H1 (cell line): ENCODE measurements at regions not wholly inside any gene's neighbourhood (a gene's known extent, or its start where the extent isn't known, plus 50 kb on each side); places are given as distances from the start of the nearest gene placed in this dataset.

Experiments used
- CTCF ChIA-PET: fragments of 300-600 bp; sonication (Branson Sonifier 250); formaldehyde crosslinking; loops from one replicate; lab custom pipeline; 2021; ENCODE audit not compliant: partially characterized antibody; lab: Charles Lee
- POLR2A ChIA-PET: fragments of 300-600 bp; sonication (Branson Sonifier 250); formaldehyde crosslinking; loops from one replicate; lab custom pipeline; 2021; ENCODE audit warnings: inconsistent platforms; ENCODE audit not compliant: partially characterized antibody; lab: Charles Lee
- DNase-seq, 2 experiments: peaks; one replicate each; pipeline versions ENCODE4 v3.0.0 to v3.0.0-alpha.2; 2010 to 2022; ENCODE audit warnings: low spot score in 2 of 2, low read depth in 1 of 2, mixed read lengths in 1 of 2
- FAIRE-seq: peaks from 2 replicates; lab custom pipeline; 2011; peaks lifted over from hg19 to GRCh38; lab: Jason Lieb, UNC
- H2AFZ ChIP-seq: 2 replicates; pipeline ENCODE4 v1.8.1; 2012; ENCODE audit warnings: low read length, inconsistent platforms
- H2AK5ac ChIP-seq: 2 replicates; pipeline ENCODE4 v1.6.1; 2013; ENCODE audit warnings: low read depth, low read length
- H2BK120ac ChIP-seq: replicated peaks from 2 replicates; pipeline ENCODE3; 2013; ENCODE audit warnings: low read depth, low read length, inconsistent platforms
- H2BK12ac ChIP-seq: 2 replicates; pipeline ENCODE4 v1.6.1; 2013; ENCODE audit warnings: low read depth, low read length
- H2BK15ac ChIP-seq: 2 replicates; pipeline ENCODE4 v1.6.1; 2013; ENCODE audit warnings: low read length
- H2BK20ac ChIP-seq: 2 replicates; pipeline ENCODE4 v1.6.1; 2013; ENCODE audit warnings: low read length
- H2BK5ac ChIP-seq: 2 replicates; pipeline ENCODE4 v1.6.1; 2013; ENCODE audit warnings: low read depth, low read length
- H3K14ac ChIP-seq: 2 replicates; pipeline ENCODE4 v1.6.1; 2013; ENCODE audit warnings: inconsistent platforms; ENCODE audit not compliant: insufficient read length
- H3K18ac ChIP-seq: 2 replicates; pipeline ENCODE4 v1.6.1; 2013; ENCODE audit warnings: low read length; ENCODE audit errors: extremely low read depth
- H3K23ac ChIP-seq: 2 replicates; pipeline ENCODE4 v1.6.1; 2013; ENCODE audit warnings: inconsistent platforms; ENCODE audit not compliant: insufficient read length
- H3K23me2 ChIP-seq: 2 replicates; pipeline ENCODE4 v1.6.1; 2013; ENCODE audit warnings: low read depth, low read length
- H3K27ac ChIP-seq: 2 replicates; pipeline ENCODE4 v1.6.1; 2011; ENCODE audit warnings: low read depth, low read length, inconsistent platforms
- H3K27me3 ChIP-seq, 4 experiments: replicated peaks in 1 of 4; 1 replicate in 1 of 4; 2 replicates in 3 of 4; pipeline versions ENCODE4 v1.6.1 to v1.8.1; 2011 to 2013; ENCODE audit warnings: low read length in 3 of 4, mild to moderate bottlenecking in 3 of 4, inconsistent platforms in 2 of 4, mixed read lengths in 2 of 4, moderate library complexity in 1 of 4; ENCODE audit not compliant: control insufficient read depth in 3 of 4, insufficient read depth in 3 of 4; ENCODE audit errors: extremely low read depth in 1 of 4
- H3K36me3 ChIP-seq, 4 experiments: 2 replicates each; pipeline versions ENCODE4 v1.6.1 to v1.8.1; 2011 to 2013; ENCODE audit warnings: mild to moderate bottlenecking in 4 of 4, low read length in 3 of 4, moderate library complexity in 2 of 4, control low read depth in 1 of 4, inconsistent platforms in 1 of 4; ENCODE audit not compliant: insufficient read depth in 4 of 4, control insufficient read depth in 2 of 4
- H3K4ac ChIP-seq: replicated peaks from 2 replicates; pipeline ENCODE3; 2013; ENCODE audit warnings: low read length, low read depth, mixed read lengths, inconsistent platforms; ENCODE audit not compliant: insufficient read length
- H3K4me1 ChIP-seq, 4 experiments: replicated peaks in 1 of 4; 1 replicate in 1 of 4; 2 replicates in 3 of 4; pipeline versions ENCODE4 v1.6.1 to v1.8.1; 2011 to 2013; ENCODE audit warnings: low read length in 3 of 4, inconsistent platforms in 2 of 4, mixed read lengths in 1 of 4; ENCODE audit not compliant: insufficient read depth in 4 of 4, control insufficient read depth in 3 of 4
- H3K4me2 ChIP-seq, 2 experiments: 2 replicates each; pipeline versions ENCODE4 v1.6.1 to v1.8.1; 2011 to 2013; ENCODE audit warnings: low read depth in 2 of 2, low read length in 2 of 2, control low read depth in 1 of 2, inconsistent platforms in 1 of 2, mild to moderate bottlenecking in 1 of 2; ENCODE audit not compliant: insufficient read depth in 1 of 2
- H3K4me3 ChIP-seq, 4 experiments: fragments of 200-600, 300-600 bp in 1 of 4; sonication (generic), shearing (Covaris generic), sonication (Bioruptor Twin) in 1 of 4; 2 replicates each; pipeline versions ENCODE4 v1.5.1 to v1.8.1; 2011 to 2016; ENCODE audit warnings: low read length in 4 of 4, low read depth in 3 of 4, control low read depth in 2 of 4, inconsistent platforms in 2 of 4, mild to moderate bottlenecking in 2 of 4, mixed read lengths in 1 of 4, moderate library complexity in 1 of 4; ENCODE audit not compliant: insufficient read depth in 2 of 4; ENCODE audit errors: extremely low read depth in 1 of 4
- H3K56ac ChIP-seq: replicated peaks from 2 replicates; pipeline ENCODE3; 2013; ENCODE audit warnings: low read depth, mild to moderate bottlenecking, mixed read lengths, low read length, inconsistent platforms; ENCODE audit not compliant: insufficient read length
- H3K79me1 ChIP-seq: 2 replicates; pipeline ENCODE4 v1.6.1; 2013; ENCODE audit warnings: low read depth, low read length, control low read depth
- H3K79me2 ChIP-seq, 2 experiments: 2 replicates each; pipeline versions ENCODE4 v1.6.1 to v1.8.1; 2012 to 2013; ENCODE audit warnings: low read length in 2 of 2, mild to moderate bottlenecking in 2 of 2, inconsistent platforms in 1 of 2; ENCODE audit not compliant: insufficient read depth in 2 of 2, control insufficient read depth in 1 of 2
- H3K9ac ChIP-seq, 4 experiments: replicated peaks in 1 of 4; 1 replicate in 1 of 4; 2 replicates in 3 of 4; pipeline versions ENCODE4 v1.6.1 to v1.8.1; 2011 to 2013; ENCODE audit warnings: low read depth in 3 of 4, low read length in 3 of 4, control low read depth in 2 of 4, mild to moderate bottlenecking in 2 of 4, moderate library complexity in 2 of 4, inconsistent platforms in 1 of 4; ENCODE audit errors: extremely low read depth in 1 of 4
- H3K9me3 ChIP-seq, 2 experiments: 2 replicates each; pipeline versions ENCODE4 v1.6.1 to v1.8.1; 2012 to 2013; ENCODE audit warnings: mild to moderate bottlenecking in 2 of 2, moderate library complexity in 2 of 2, control low read depth in 1 of 2, inconsistent platforms in 1 of 2, low read depth in 1 of 2, low read length in 1 of 2, mixed read lengths in 1 of 2; ENCODE audit not compliant: insufficient read depth in 2 of 2
- H4K20me1 ChIP-seq, 2 experiments: replicated peaks in 1 of 2; 2 replicates each; pipeline versions ENCODE3 to v1.8.1; 2011 to 2013; ENCODE audit warnings: inconsistent platforms in 2 of 2, low read length in 2 of 2, mild to moderate bottlenecking in 1 of 2; ENCODE audit not compliant: insufficient read depth in 2 of 2, control insufficient read depth in 1 of 2
- H4K5ac ChIP-seq: 2 replicates; pipeline ENCODE4 v1.6.1; 2013; ENCODE audit warnings: low read length, low read depth, mixed read lengths, inconsistent platforms; ENCODE audit not compliant: insufficient read length
- H4K8ac ChIP-seq: 2 replicates; pipeline ENCODE4 v1.8.0; 2013; ENCODE audit warnings: mild to moderate bottlenecking, moderate library complexity, low read length, inconsistent platforms; ENCODE audit not compliant: insufficient read depth; ENCODE audit errors: extremely low read depth
- H4K91ac ChIP-seq: replicated peaks from 2 replicates; pipeline ENCODE3; 2013; ENCODE audit warnings: low read length, mixed read lengths, inconsistent platforms; ENCODE audit not compliant: insufficient read length
- EZH2 ChIP-seq: fragments of 200-600 bp; sonication (generic); IDR thresholded peaks from 2 replicates; pipeline ENCODE4 v1.7.1; 2012; ENCODE audit warnings: low read depth, mild to moderate bottlenecking, moderate library complexity, low read length, inconsistent platforms; ENCODE audit not compliant: severe bottlenecking
- GABPA ChIP-seq: IDR thresholded peaks from 2 replicates; pipeline ENCODE4 v1.6.1; 2011; ENCODE audit warnings: mild to moderate bottlenecking, low read length, moderate library complexity, borderline replicate concordance; ENCODE audit not compliant: insufficient read depth
- SUZ12 ChIP-seq: fragments of 200-600 bp; sonication (generic); IDR thresholded peaks from 2 replicates; pipeline ENCODE4 v1.6.1; 2012; ENCODE audit warnings: mild to moderate bottlenecking, inconsistent platforms, low read length, moderate library complexity, mixed read lengths
- WGBS, 2 experiments: shearing (Covaris generic) in 1 of 2; methylation state at CpG; one replicate each; pipeline versions ENCODE4 v1.1.6 to v1.1.7; 2013 to 2015; ENCODE audit warnings: low lambda C conversion rate in 2 of 2, mixed read lengths in 2 of 2, inconsistent platforms in 1 of 2, low coverage in 1 of 2, missing lambda C conversion rate in 1 of 2; ENCODE audit not compliant: insufficient replicate concordance in 2 of 2, insufficient coverage in 1 of 2, insufficient read length in 1 of 2; ENCODE audit errors: extremely low coverage in 1 of 2, missing lambda C conversion rate in 1 of 2; 5-methylcytosine and 5-hydroxymethylcytosine counted together
- TF ChIP-seq, protein P1 (sequence below): IDR thresholded peaks from 2 replicates; pipeline ENCODE4 v1.6.1; 2012; ENCODE audit warnings: inconsistent platforms

DNA sequence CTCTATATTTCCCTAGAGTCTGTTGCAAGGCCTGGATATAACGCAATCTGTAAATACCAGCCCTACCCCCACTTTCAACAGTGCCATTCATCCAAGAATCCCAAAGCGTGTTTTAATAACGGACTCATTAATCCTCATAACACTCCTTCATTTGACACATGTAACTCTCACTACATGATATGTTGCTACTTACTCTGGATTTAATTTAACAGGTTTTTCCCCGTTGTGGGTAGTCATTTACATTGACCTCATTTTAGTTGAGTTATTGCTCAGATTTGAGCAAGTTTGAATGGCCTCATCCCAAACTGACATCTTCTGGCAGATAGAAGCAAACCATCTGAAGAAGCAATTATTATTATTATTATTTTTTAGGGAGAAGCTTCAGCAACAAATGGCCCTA is 125.4 kb upstream of the NPVF start:
- H3K79me1 ChIP-seq, result no peaks in the 10 kb centered on the region
- H4K5ac ChIP-seq, result no peak overlapping the region
- no peak overlapping the region for H3K23ac ChIP-seq
- H2BK15ac ChIP-seq, result no peak overlapping the region
- H4K20me1 ChIP-seq, result no peaks in the 10 kb centered on the region
- no peak overlapping the region for H3K4me2 ChIP-seq
- no peaks in the 10 kb centered on the region for H3K36me3 ChIP-seq
- no peaks in the 10 kb centered on the region for H3K27me3 ChIP-seq
- H3K4me3 ChIP-seq, result no peak overlapping the region
- H2BK12ac ChIP-seq, result no peak overlapping the region
- FAIRE-seq (no peak), DNase-seq (no peak)
- no peak overlapping the region for H3K27ac ChIP-seq
- H2BK120ac ChIP-seq, result no peak overlapping the region
- no peaks in the 10 kb centered on the region for H3K9me3 ChIP-seq
- H3K4ac ChIP-seq, result no peak overlapping the region
- WGBS, 2 experiments, result 90% methylated on average over 4 of the region's 4 CpGs; no CpG with 5 or more reads in 1 of the 2 experiments
- no peaks in the 10 kb centered on the region for H3K23me2 ChIP-seq
- no peaks in the 10 kb centered on the region for H3K79me2 ChIP-seq
- H2AFZ ChIP-seq, result no peak overlapping the region
- ChIA-PET CTCF (no interaction called here), POLR2A (no interaction called here)
- H2AK5ac ChIP-seq, result no peak overlapping the region
- H3K14ac ChIP-seq, result no peak overlapping the region
- no peak overlapping the region for H3K18ac ChIP-seq
- no peak for TF ChIP-seq EZH2
- TF ChIP-seq SUZ12, result no peak
- TF ChIP-seq, protein P1, sequence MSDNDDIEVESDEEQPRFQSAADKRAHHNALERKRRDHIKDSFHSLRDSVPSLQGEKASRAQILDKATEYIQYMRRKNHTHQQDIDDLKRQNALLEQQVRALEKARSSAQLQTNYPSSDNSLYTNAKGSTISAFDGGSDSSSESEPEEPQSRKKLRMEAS, result no peak
- TF ChIP-seq GABPA, result no peak
- H2BK5ac ChIP-seq, result no peak overlapping the region
- H2BK20ac ChIP-seq, result no peak overlapping the region
- no peak overlapping the region for H4K91ac ChIP-seq
- no peak overlapping the region for H3K9ac ChIP-seq
- H4K8ac ChIP-seq, result no peak overlapping the region
- H3K56ac ChIP-seq, result no peak overlapping the region
- H3K4me1 ChIP-seq, result no peaks in the 10 kb centered on the region
